ENCODE measurements at regions not wholly inside any gene's neighbourhood (a gene's known extent, or its start where the extent isn't known, plus 50 kb on each side); places are given as distances from the start of the nearest gene placed in this dataset.

GRCh38 chr2:173821451-173821850 lies 143.7 kb downstream of the SP3 start:
- Histone ChIP-seq H3K27me3 (ENCODE audit: control insufficient read depth in 1 of 2, insufficient read depth in 2 of 2, low read length in 2 of 2) (peaks cover 2 to 46% of the 10 kb centered on the region in 2 experiments; a peak in 3 of 5 replicates), H3K36me3 (replicated peaks in 1 of 2; ENCODE audit: control insufficient read depth in 1 of 2, insufficient read depth in 2 of 2, low read length in 2 of 2) (no peaks in the 10 kb centered on the region), H3K27ac (ENCODE audit: extremely low read length, insufficient read depth, low read length) (no peak overlapping the region), H3K79me2 (ENCODE audit: insufficient read depth, low read length) (no peaks in the 10 kb centered on the region), H4K20me1 (ENCODE audit: insufficient read depth, low read length) (no peaks in the 10 kb centered on the region), H3K4me1 (ENCODE audit: insufficient read depth, low read length) (no peaks in the 10 kb centered on the region), H3K9ac (ENCODE audit: insufficient read depth, low read depth, low read length) (no peak overlapping the region), H3K9me3 (ENCODE audit: low read length) (no peaks in the 10 kb centered on the region), H3K4me2 (ENCODE audit: low read depth, low read length) (no peak overlapping the region), H3K4me3 (replicated peaks in 1 of 3; ENCODE audit: insufficient read depth in 1 of 3, low read depth in 2 of 3, low read length in 3 of 3) (no peak overlapping the region), H2AFZ (ENCODE audit: low read length) (no peak overlapping the region)
- FAIRE-seq = no peak
- no TSS peak for BruUV-seq (replicated peaks)
- in situ Hi-C loops (cut with HindIII; ENCODE audit: extremely low pct_ligation_motif_present, low pct_unique_long_range_greater_than_20kb) (no loop called here), intact Hi-C loops (cut with micrococcal nuclease; ENCODE audit: unreplicated experiment) (no loop called here)
- ChIA-PET POLR2A (no interaction called here), CTCF (ENCODE audit: low intra/inter-chr PET ratio, low total read pairs) (no interaction called here)
- TF ChIP-seq MEF2D (CRISPR knock-in tag; IDR thresholded peaks at IDR 0.05) (no peak), HIVEP1 (CRISPR knock-in tag; IDR thresholded peaks at IDR 0.05) (no peak), HCFC1 (IDR thresholded peaks at IDR 0.05; ENCODE audit: low read depth, low read length) (no peak), RXRA (CRISPR knock-in tag; IDR thresholded peaks at IDR 0.05) (no peak), ZNF224 (CRISPR knock-in tag; IDR thresholded peaks at IDR 0.05) (no peak), FOXP1 (IDR thresholded peaks at IDR 0.05) (no peak), FOXP1 (CRISPR knock-in tag; IDR thresholded peaks at IDR 0.05) (no peak), NR2F2 (IDR thresholded peaks at IDR 0.05; ENCODE audit: borderline replicate concordance, low read depth) (no peak), ZNF432 (CRISPR knock-in tag; IDR thresholded peaks at IDR 0.05; ENCODE audit: borderline replicate concordance) (no peak), ATF1 (CRISPR knock-in tag; IDR thresholded peaks at IDR 0.05) (no peak), ZNF749 (CRISPR knock-in tag; IDR thresholded peaks at IDR 0.05; ENCODE audit: borderline replicate concordance) (no peak), ISL2 (CRISPR knock-in tag; IDR thresholded peaks at IDR 0.05) (no peak)
- 16% methylated on average over 9 of the region's 9 CpGs for WGBS (ENCODE audit: low lambda C conversion rate)
- no peak for DNase-seq (ENCODE audit: low spot score)
- ATAC-seq = no peak

- Histone ChIP-seq H2AFZ (ENCODE audit: low read length) (no peak overlapping the region), H3K27ac (ENCODE audit: extremely low read length, insufficient read depth, low read length) (no peak overlapping the region), H3K4me1 (ENCODE audit: insufficient read depth, low read length) (no peaks in the 10 kb centered on the region), H3K9ac (ENCODE audit: insufficient read depth, low read depth, low read length) (no peak overlapping the region), H3K79me2 (ENCODE audit: insufficient read depth, low read length) (no peaks in the 10 kb centered on the region), H3K27me3 (ENCODE audit: control insufficient read depth in 1 of 2, insufficient read depth in 2 of 2, low read length in 2 of 2) (peaks cover 0 to 58% of the 10 kb centered on the region in 2 experiments; a peak in 4 of 5 replicates), H3K4me3 (replicated peaks in 1 of 3; ENCODE audit: insufficient read depth in 1 of 3, low read depth in 2 of 3, low read length in 3 of 3) (no peak overlapping the region), H3K9me3 (ENCODE audit: low read length) (no peaks in the 10 kb centered on the region), H3K4me2 (ENCODE audit: low read depth, low read length) (no peak overlapping the region), H3K36me3 (replicated peaks in 1 of 2; ENCODE audit: control insufficient read depth in 1 of 2, insufficient read depth in 2 of 2, low read length in 2 of 2) (no peaks in the 10 kb centered on the region), H4K20me1 (ENCODE audit: insufficient read depth, low read length) (no peaks in the 10 kb centered on the region)
- in situ Hi-C loops (cut with HindIII; ENCODE audit: extremely low pct_ligation_motif_present, low pct_unique_long_range_greater_than_20kb) (no loop called here), intact Hi-C loops (cut with micrococcal nuclease; ENCODE audit: unreplicated experiment) (no loop called here)
- no peak for DNase-seq (ENCODE audit: low spot score)
- no peak; the same call in 2 of the 3 replicates for ATAC-seq
- FAIRE-seq = no peak
- ChIA-PET POLR2A (no interaction called here), CTCF (ENCODE audit: low intra/inter-chr PET ratio, low total read pairs) (no interaction called here)
- no TSS peak for BruUV-seq (replicated peaks)
- 13% methylated on average over 6 of the region's 6 CpGs for WGBS (ENCODE audit: low lambda C conversion rate)
- no peak for TF ChIP-seq WIZ (CRISPR knock-in tag; IDR thresholded peaks at IDR 0.05)
- TF ChIP-seq STAG1 (CRISPR knock-in tag; IDR thresholded peaks at IDR 0.05) = no peak
- no peak for TF ChIP-seq ZBTB14 (CRISPR knock-in tag; IDR thresholded peaks at IDR 0.05)
- TF ChIP-seq ZNF234 (CRISPR knock-in tag; conservative IDR thresholded peaks at IDR 0.05) = no peak
- no peak for TF ChIP-seq SIN3A (IDR thresholded peaks at IDR 0.05; ENCODE audit: borderline replicate concordance, low read depth, low read length)
- no peak for TF ChIP-seq ZBTB38 (CRISPR knock-in tag; IDR thresholded peaks at IDR 0.05)
- no peak for TF ChIP-seq GMEB2 (CRISPR knock-in tag; IDR thresholded peaks at IDR 0.05; ENCODE audit: low read depth)
- TF ChIP-seq NFYB (CRISPR knock-in tag; IDR thresholded peaks at IDR 0.05) = no peak
Measured at GRCh38 chr2:173822889-173823542, 142.2 kb downstream of the SP3 start.

Measured in HepG2 (cell line).